GM23338 (cell line): ENCODE measurements at regions not wholly inside any gene's neighbourhood (a gene's known extent, or its start where the extent isn't known, plus 50 kb on each side); places are given as distances from the start of the nearest gene placed in this dataset.
"Not testable (repeated sequence)": the region's sequence is repeated elsewhere in the genome, so short reads cannot be mapped to it uniquely, and the experiment has no call there.

Source experiments
- ATAC-seq: fragments of 200-7000 bp; cut with Tn5 transposase; 3 replicates; pipeline ENCODE4 v1.9.1; 2020
- DNase-seq: peaks from one replicate; pipeline ENCODE4 v3.0.0-alpha.2; 2015; ENCODE audit warnings: low spot score
- H2AFZ ChIP-seq: fragments of 200-600 bp; sonication (generic); 2 replicates; pipeline ENCODE4 v1.8.0; 2016; ENCODE audit warnings: antibody characterized with exemption, mild to moderate bottlenecking, moderate library complexity
- H3F3A ChIP-seq: fragments of 200-600 bp; sonication (generic); replicated peaks from 2 replicates; pipeline ENCODE4 v1.8.0; 2017; ENCODE audit warnings: antibody characterized with exemption, mixed run types, low read depth
- H3K27ac ChIP-seq: fragments of 200-600 bp; sonication (generic); 2 replicates; pipeline ENCODE4 v1.6.1; 2016; ENCODE audit warnings: low read depth
- H3K27me3 ChIP-seq: fragments of 200-600 bp; sonication (generic); 2 replicates; pipeline ENCODE4 v1.8.0; 2016; ENCODE audit warnings: mild to moderate bottlenecking, mixed run types, moderate library complexity; ENCODE audit not compliant: insufficient read depth
- H3K36me3 ChIP-seq: fragments of 200-600 bp; sonication (generic); 2 replicates; pipeline ENCODE4 v1.8.0; 2016; ENCODE audit warnings: mild to moderate bottlenecking; ENCODE audit not compliant: insufficient read depth
- H3K4me1 ChIP-seq: fragments of 200-600 bp; sonication (generic); 2 replicates; pipeline ENCODE4 v1.8.0; 2016; ENCODE audit warnings: mild to moderate bottlenecking, moderate library complexity; ENCODE audit not compliant: insufficient read depth
- H3K4me2 ChIP-seq: fragments of 200-600 bp; sonication (generic); 2 replicates; pipeline ENCODE4 v1.7.1; 2017; ENCODE audit warnings: mixed run types
- H3K4me3 ChIP-seq: fragments of 200-600 bp; sonication (generic); 2 replicates; pipeline ENCODE4 v1.6.1; 2016; ENCODE audit warnings: mixed run types
- H3K79me2 ChIP-seq: fragments of 200-600 bp; sonication (generic); replicated peaks from 2 replicates; pipeline ENCODE4 v1.8.0; 2017; ENCODE audit warnings: mild to moderate bottlenecking; ENCODE audit not compliant: insufficient read depth
- H3K9me2 ChIP-seq: fragments of 200-600 bp; sonication (generic); 2 replicates; pipeline ENCODE4 v1.8.0; 2017; ENCODE audit not compliant: insufficient read depth
- H4K20me1 ChIP-seq: fragments of 200-600 bp; sonication (generic); replicated peaks from 2 replicates; pipeline ENCODE4 v1.8.0; 2017; ENCODE audit warnings: mild to moderate bottlenecking; ENCODE audit not compliant: insufficient read depth
- H3K27ac Mint-ChIP-seq: 2 replicates; pipeline ENCODE4 v1.8.0; 2020; ENCODE audit warnings: inconsistent platforms, mild to moderate bottlenecking, moderate library complexity, mixed read lengths
- H3K27me3 Mint-ChIP-seq: 3 replicates; pipeline ENCODE4 v1.8.0; 2022; ENCODE audit warnings: low read depth, mild to moderate bottlenecking, moderate library complexity, mixed read lengths, inconsistent platforms; ENCODE audit not compliant: insufficient read depth, poor library complexity
- H3K36me3 Mint-ChIP-seq: 3 replicates; pipeline ENCODE4 v1.8.0; 2021; ENCODE audit warnings: low read depth, mild to moderate bottlenecking, inconsistent platforms, moderate library complexity, mixed read lengths
- H3K4me1 Mint-ChIP-seq: 3 replicates; pipeline ENCODE4 v1.8.0; 2020; ENCODE audit warnings: mild to moderate bottlenecking, inconsistent platforms, mixed read lengths
- H3K4me3 Mint-ChIP-seq: 3 replicates; pipeline ENCODE4 v1.8.0; 2021; ENCODE audit warnings: moderate library complexity, mild to moderate bottlenecking, inconsistent platforms, mixed read lengths
- H3K9me3 Mint-ChIP-seq: 3 replicates; pipeline ENCODE4 v1.8.0; 2020; ENCODE audit warnings: moderate library complexity, mild to moderate bottlenecking, inconsistent platforms, mixed read lengths
- CREB1 ChIP-seq: fragments of 250-450 bp; sonication (Bioruptor Pico); IDR thresholded peaks from 2 replicates; pipeline ENCODE4 v1.5.0; 2020; ENCODE audit warnings: low read depth, mild to moderate bottlenecking, moderate library complexity
- CTCF ChIP-seq, 2 experiments: fragments of 200-600 bp in 1 of 2; sonication (generic) in 1 of 2; conservative IDR thresholded peaks; 2 replicates each; pipeline versions ENCODE4 v1.5.1 to v1.6.1; 2016 to 2017; ENCODE audit warnings: antibody characterized with exemption in 2 of 2, low read depth in 2 of 2, mild to moderate bottlenecking in 2 of 2, moderate library complexity in 1 of 2
- ETS1 ChIP-seq: IDR thresholded peaks from 2 replicates; pipeline ENCODE4 v1.6.1; 2016; ENCODE audit warnings: antibody characterized with exemption
- EZH2phosphoT487 ChIP-seq: fragments of 200-600 bp; sonication (generic); IDR thresholded peaks from one replicate; pipeline ENCODE4 v1.8.1; 2018; ENCODE audit warnings: antibody characterized with exemption; ENCODE audit not compliant: unreplicated experiment
- JUNB ChIP-seq: IDR thresholded peaks from one replicate; pipeline ENCODE4 v1.6.1; 2016; ENCODE audit warnings: antibody characterized with exemption; ENCODE audit not compliant: unreplicated experiment
- NANOG ChIP-seq: IDR thresholded peaks from 2 replicates; pipeline ENCODE4 v1.6.1; 2016; ENCODE audit warnings: antibody characterized with exemption, borderline replicate concordance
- STAT1 ChIP-seq: IDR thresholded peaks from one replicate; pipeline ENCODE4 v1.6.1; 2016; ENCODE audit warnings: antibody characterized with exemption; ENCODE audit not compliant: unreplicated experiment
- ZNF114 ChIP-seq: fragments of 250-450 bp; sonication (Bioruptor Pico); IDR thresholded peaks from 2 replicates; pipeline ENCODE4 v1.5.0; 2020; ENCODE audit warnings: mild to moderate bottlenecking, moderate library complexity
- ZNF331 ChIP-seq: fragments of 250-450 bp; sonication (Bioruptor Pico); IDR thresholded peaks from 2 replicates; pipeline ENCODE4 v1.5.0; 2020; ENCODE audit warnings: low read depth, mild to moderate bottlenecking, moderate library complexity
- TF ChIP-seq, protein P1 (sequence below): IDR thresholded peaks from one replicate; pipeline ENCODE4 v1.6.1; 2018; ENCODE audit warnings: antibody characterized with exemption; ENCODE audit not compliant: unreplicated experiment
- TF ChIP-seq, protein P2 (sequence below): fragments of 250-450 bp; sonication (Bioruptor Pico); IDR thresholded peaks from 2 replicates; pipeline ENCODE4 v1.5.0; 2020; ENCODE audit warnings: mild to moderate bottlenecking, moderate library complexity

DNA sequence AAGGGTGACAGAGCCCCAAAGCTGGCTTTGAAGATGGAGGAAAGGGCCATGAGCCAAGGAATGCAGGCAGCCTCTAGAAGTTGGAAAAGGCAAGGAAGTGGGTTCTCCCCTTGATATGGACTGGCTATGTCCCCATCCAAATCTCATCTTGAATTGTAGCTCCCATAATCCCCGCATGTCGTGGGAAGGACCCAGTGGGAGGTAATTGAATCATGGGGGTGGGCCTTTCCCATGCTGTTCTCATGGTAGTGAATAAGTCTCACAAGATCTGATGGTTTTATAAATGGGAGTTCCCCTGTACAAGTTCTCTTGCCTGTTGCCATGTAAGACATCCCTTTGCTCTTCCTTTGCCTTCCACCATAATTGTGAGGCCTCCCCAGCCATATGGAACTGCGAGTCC, 65.0 kb upstream of the NANOS1 start:
- H3K9me3 Mint-ChIP-seq, H4K20me1 ChIP-seq, H3K36me3 Mint-ChIP-seq, H3K4me1 Mint-ChIP-seq, H3K27me3 ChIP-seq, H3K9me2 ChIP-seq, H2AFZ ChIP-seq, H3K4me3 ChIP-seq, H3F3A ChIP-seq, H3K4me2 ChIP-seq, H3K4me3 Mint-ChIP-seq, ATAC-seq, H3K79me2 ChIP-seq, DNase-seq, H3K27ac ChIP-seq, H3K36me3 ChIP-seq, H3K27me3 Mint-ChIP-seq, H3K4me1 ChIP-seq: not testable (repeated sequence)
- peak overlapping the region; percentile 21; the same call in 1 of the 2 replicates for H3K27ac Mint-ChIP-seq

- Histone ChIP-seq H2AFZ (no peak overlapping the region), H3K27me3 (no peaks in the 10 kb centered on the region), H3F3A (no peaks in the 10 kb centered on the region), H4K20me1 (no peaks in the 10 kb centered on the region), H3K9me2 (no peaks in the 10 kb centered on the region), H3K79me2 (no peaks in the 10 kb centered on the region), H3K4me2 (no peak overlapping the region), H3K4me1 (no peaks in the 10 kb centered on the region), H3K4me3 (no peak overlapping the region), H3K27ac (no peak overlapping the region), H3K36me3 (no peaks in the 10 kb centered on the region)
- Mint-ChIP-seq H3K36me3 (no peaks in the 10 kb centered on the region), H3K4me1 (peaks cover 6% of the 10 kb centered on the region), H3K9me3 (no peaks in the 10 kb centered on the region), H3K27ac (no peak overlapping the region; the same call in 1 of the 2 replicates), H3K27me3 (peaks cover 3% of the 10 kb centered on the region), H3K4me3 (no peak overlapping the region)
- DNase-seq (no peak), ATAC-seq (no peak)
- TF ChIP-seq NANOG: no peak
- TF ChIP-seq, protein P1, sequence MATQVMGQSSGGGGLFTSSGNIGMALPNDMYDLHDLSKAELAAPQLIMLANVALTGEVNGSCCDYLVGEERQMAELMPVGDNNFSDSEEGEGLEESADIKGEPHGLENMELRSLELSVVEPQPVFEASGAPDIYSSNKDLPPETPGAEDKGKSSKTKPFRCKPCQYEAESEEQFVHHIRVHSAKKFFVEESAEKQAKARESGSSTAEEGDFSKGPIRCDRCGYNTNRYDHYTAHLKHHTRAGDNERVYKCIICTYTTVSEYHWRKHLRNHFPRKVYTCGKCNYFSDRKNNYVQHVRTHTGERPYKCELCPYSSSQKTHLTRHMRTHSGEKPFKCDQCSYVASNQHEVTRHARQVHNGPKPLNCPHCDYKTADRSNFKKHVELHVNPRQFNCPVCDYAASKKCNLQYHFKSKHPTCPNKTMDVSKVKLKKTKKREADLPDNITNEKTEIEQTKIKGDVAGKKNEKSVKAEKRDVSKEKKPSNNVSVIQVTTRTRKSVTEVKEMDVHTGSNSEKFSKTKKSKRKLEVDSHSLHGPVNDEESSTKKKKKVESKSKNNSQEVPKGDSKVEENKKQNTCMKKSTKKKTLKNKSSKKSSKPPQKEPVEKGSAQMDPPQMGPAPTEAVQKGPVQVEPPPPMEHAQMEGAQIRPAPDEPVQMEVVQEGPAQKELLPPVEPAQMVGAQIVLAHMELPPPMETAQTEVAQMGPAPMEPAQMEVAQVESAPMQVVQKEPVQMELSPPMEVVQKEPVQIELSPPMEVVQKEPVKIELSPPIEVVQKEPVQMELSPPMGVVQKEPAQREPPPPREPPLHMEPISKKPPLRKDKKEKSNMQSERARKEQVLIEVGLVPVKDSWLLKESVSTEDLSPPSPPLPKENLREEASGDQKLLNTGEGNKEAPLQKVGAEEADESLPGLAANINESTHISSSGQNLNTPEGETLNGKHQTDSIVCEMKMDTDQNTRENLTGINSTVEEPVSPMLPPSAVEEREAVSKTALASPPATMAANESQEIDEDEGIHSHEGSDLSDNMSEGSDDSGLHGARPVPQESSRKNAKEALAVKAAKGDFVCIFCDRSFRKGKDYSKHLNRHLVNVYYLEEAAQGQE: no peak
- TF ChIP-seq, protein P2, sequence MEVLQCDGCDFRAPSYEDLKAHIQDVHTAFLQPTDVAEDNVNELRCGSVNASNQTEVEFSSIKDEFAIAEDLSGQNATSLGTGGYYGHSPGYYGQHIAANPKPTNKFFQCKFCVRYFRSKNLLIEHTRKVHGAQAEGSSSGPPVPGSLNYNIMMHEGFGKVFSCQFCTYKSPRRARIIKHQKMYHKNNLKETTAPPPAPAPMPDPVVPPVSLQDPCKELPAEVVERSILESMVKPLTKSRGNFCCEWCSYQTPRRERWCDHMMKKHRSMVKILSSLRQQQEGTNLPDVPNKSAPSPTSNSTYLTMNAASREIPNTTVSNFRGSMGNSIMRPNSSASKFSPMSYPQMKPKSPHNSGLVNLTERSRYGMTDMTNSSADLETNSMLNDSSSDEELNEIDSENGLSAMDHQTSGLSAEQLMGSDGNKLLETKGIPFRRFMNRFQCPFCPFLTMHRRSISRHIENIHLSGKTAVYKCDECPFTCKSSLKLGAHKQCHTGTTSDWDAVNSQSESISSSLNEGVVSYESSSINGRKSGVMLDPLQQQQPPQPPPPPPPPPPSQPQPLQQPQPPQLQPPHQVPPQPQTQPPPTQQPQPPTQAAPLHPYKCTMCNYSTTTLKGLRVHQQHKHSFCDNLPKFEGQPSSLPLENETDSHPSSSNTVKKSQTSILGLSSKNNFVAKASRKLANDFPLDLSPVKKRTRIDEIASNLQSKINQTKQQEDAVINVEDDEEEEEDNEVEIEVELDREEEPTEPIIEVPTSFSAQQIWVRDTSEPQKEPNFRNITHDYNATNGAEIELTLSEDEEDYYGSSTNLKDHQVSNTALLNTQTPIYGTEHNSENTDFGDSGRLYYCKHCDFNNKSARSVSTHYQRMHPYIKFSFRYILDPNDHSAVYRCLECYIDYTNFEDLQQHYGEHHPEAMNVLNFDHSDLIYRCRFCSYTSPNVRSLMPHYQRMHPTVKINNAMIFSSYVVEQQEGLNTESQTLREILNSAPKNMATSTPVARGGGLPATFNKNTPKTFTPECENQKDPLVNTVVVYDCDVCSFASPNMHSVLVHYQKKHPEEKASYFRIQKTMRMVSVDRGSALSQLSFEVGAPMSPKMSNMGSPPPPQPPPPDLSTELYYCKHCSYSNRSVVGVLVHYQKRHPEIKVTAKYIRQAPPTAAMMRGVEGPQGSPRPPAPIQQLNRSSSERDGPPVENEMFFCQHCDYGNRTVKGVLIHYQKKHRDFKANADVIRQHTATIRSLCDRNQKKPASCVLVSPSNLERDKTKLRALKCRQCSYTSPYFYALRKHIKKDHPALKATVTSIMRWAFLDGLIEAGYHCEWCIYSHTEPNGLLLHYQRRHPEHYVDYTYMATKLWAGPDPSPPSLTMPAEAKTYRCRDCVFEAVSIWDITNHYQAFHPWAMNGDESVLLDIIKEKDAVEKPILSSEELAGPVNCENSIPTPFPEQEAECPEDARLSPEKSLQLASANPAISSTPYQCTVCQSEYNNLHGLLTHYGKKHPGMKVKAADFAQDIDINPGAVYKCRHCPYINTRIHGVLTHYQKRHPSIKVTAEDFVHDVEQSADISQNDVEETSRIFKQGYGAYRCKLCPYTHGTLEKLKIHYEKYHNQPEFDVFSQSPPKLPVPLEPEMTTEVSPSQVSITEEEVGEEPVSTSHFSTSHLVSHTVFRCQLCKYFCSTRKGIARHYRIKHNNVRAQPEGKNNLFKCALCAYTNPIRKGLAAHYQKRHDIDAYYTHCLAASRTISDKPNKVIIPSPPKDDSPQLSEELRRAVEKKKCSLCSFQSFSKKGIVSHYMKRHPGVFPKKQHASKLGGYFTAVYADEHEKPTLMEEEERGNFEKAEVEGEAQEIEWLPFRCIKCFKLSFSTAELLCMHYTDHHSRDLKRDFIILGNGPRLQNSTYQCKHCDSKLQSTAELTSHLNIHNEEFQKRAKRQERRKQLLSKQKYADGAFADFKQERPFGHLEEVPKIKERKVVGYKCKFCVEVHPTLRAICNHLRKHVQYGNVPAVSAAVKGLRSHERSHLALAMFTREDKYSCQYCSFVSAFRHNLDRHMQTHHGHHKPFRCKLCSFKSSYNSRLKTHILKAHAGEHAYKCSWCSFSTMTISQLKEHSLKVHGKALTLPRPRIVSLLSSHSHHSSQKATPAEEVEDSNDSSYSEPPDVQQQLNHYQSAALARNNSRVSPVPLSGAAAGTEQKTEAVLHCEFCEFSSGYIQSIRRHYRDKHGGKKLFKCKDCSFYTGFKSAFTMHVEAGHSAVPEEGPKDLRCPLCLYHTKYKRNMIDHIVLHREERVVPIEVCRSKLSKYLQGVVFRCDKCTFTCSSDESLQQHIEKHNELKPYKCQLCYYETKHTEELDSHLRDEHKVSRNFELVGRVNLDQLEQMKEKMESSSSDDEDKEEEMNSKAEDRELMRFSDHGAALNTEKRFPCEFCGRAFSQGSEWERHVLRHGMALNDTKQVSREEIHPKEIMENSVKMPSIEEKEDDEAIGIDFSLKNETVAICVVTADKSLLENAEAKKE (CRISPR knock-in tag): no peak
- no peak for TF ChIP-seq ETS1
- TF ChIP-seq ZNF331 (CRISPR knock-in tag): no peak
- TF ChIP-seq STAT1: no peak
- TF ChIP-seq JUNB: no peak
- no peak for TF ChIP-seq CTCF (conservative IDR thresholded peaks at IDR 0.05; ENCODE audit: low read depth in 2 of 2)
- no peak for TF ChIP-seq CREB1
- TF ChIP-seq ZNF114 (CRISPR knock-in tag): no peak
- TF ChIP-seq EZH2phosphoT487: no peak
Observed at GRCh38 chr10:118965096-118965495, 64.4 kb upstream of the NANOS1 start.
